PFSK-1 (cell line): ENCODE measurements at regions not wholly inside any gene's neighbourhood (a gene's known extent, or its start where the extent isn't known, plus 50 kb on each side); places are given as distances from the start of the nearest gene placed in this dataset.

Experiments used
- POLR2AphosphoS5 ChIP-seq: IDR thresholded peaks from 2 replicates; pipeline ENCODE4 v1.6.1; 2012; ENCODE audit warnings: low read depth, mild to moderate bottlenecking, control low read depth, low read length, moderate library complexity
- SIN3A ChIP-seq: IDR thresholded peaks from 2 replicates; pipeline ENCODE4 v1.6.1; 2012; ENCODE audit warnings: mild to moderate bottlenecking, low read length, moderate library complexity, borderline replicate concordance; ENCODE audit not compliant: insufficient read depth
- TAF1 ChIP-seq: IDR thresholded peaks from 2 replicates; pipeline ENCODE4 v1.6.1; 2012; ENCODE audit warnings: low read length, control low read depth, borderline replicate concordance; ENCODE audit not compliant: insufficient read depth
- TF ChIP-seq, protein P1 (sequence below), 2 experiments: IDR thresholded peaks; 2 replicates each; pipeline versions ENCODE4 v1.6.1 to v1.8.0; 2011 to 2012; ENCODE audit warnings: low read depth in 2 of 2, low read length in 2 of 2, control low read depth in 1 of 2, inconsistent platforms in 1 of 2, mild to moderate bottlenecking in 1 of 2, moderate library complexity in 1 of 2; ENCODE audit not compliant: insufficient read depth in 1 of 2

- TF ChIP-seq, protein P1, sequence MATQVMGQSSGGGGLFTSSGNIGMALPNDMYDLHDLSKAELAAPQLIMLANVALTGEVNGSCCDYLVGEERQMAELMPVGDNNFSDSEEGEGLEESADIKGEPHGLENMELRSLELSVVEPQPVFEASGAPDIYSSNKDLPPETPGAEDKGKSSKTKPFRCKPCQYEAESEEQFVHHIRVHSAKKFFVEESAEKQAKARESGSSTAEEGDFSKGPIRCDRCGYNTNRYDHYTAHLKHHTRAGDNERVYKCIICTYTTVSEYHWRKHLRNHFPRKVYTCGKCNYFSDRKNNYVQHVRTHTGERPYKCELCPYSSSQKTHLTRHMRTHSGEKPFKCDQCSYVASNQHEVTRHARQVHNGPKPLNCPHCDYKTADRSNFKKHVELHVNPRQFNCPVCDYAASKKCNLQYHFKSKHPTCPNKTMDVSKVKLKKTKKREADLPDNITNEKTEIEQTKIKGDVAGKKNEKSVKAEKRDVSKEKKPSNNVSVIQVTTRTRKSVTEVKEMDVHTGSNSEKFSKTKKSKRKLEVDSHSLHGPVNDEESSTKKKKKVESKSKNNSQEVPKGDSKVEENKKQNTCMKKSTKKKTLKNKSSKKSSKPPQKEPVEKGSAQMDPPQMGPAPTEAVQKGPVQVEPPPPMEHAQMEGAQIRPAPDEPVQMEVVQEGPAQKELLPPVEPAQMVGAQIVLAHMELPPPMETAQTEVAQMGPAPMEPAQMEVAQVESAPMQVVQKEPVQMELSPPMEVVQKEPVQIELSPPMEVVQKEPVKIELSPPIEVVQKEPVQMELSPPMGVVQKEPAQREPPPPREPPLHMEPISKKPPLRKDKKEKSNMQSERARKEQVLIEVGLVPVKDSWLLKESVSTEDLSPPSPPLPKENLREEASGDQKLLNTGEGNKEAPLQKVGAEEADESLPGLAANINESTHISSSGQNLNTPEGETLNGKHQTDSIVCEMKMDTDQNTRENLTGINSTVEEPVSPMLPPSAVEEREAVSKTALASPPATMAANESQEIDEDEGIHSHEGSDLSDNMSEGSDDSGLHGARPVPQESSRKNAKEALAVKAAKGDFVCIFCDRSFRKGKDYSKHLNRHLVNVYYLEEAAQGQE (IDR thresholded peaks at IDR 0.05; ENCODE audit: insufficient read depth in 1 of 2, low read depth in 2 of 2, low read length in 2 of 2): no peak
- no peak for TF ChIP-seq POLR2AphosphoS5
- no peak for TF ChIP-seq TAF1
- no peak for TF ChIP-seq SIN3A
These were observed 144.8 kb upstream of the UNC5C start for GRCh38 chr4:95693594-95693993.
